Stimulated activated CD4-positive, alpha-beta T cell treated with anti-CD3 and anti-CD28 coated beads, Interleukin-4, amount 100 ng/mL, for 4 hours (primary cell): ENCODE measurements at regions not wholly inside any gene's neighbourhood (a gene's known extent, or its start where the extent isn't known, plus 50 kb on each side); places are given as distances from the start of the nearest gene placed in this dataset.
"Not testable (repeated sequence)": the region's sequence is repeated elsewhere in the genome, so short reads cannot be mapped to it uniquely, and the experiment has no call there.

Experiments used
- DNase-seq, 2 experiments: peaks; one replicate each; pipeline ENCODE4 v3.0.0-alpha.2; 2020

DNA sequence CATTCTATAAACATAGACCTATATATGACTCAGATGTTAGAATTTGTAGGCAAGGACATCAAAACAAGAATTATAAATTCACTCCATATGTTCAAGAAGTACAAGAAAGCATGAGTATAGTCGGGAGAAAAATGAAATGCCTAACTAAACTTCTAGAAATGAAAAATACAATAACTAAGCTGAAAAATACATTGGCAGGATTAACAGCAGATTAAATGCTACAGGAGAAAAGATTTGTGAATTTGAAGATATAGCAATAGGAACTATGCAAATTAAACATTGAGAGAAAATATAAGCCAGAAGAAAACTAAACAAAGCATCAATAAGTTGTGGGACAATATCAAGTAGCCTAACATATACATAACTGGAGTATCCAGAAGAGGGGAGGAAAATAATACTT is 55.3 kb upstream of the PRSS3 start:
- DNase-seq, result no peak

- DNase-seq, result not testable (repeated sequence)
These were observed 54.4 kb upstream of the PRSS3 start for GRCh38 chr9:33740958-33741357.

- DNase-seq, result no peak
These were observed 53.3 kb upstream of the PRSS3 start for GRCh38 chr9:33742051-33742450.

GRCh38 chr9:33742519-33742918 is 52.8 kb upstream of the PRSS3 start:
- no peak for DNase-seq
